ENCODE measurements at regions not wholly inside any gene's neighbourhood (a gene's known extent, or its start where the extent isn't known, plus 50 kb on each side); places are given as distances from the start of the nearest gene placed in this dataset.

GRCh38 chr7:115494529-115495147 is 535.9 kb downstream of the TFEC start:
- Histone ChIP-seq H2AFZ (0 out of 2 replicates have a peak overlapping the region, but pooled peaks have one; percentile 15), H3K9me3 (ENCODE audit: insufficient read depth, low read depth) (no peaks in the 10 kb centered on the region), H3K4me2 (no peak overlapping the region), H3K9me2 (ENCODE audit: insufficient read depth) (no peaks in the 10 kb centered on the region), H3F3A (ENCODE audit: insufficient read depth, low read depth) (no peaks in the 10 kb centered on the region), H3K27ac (no peak overlapping the region), H3K4me1 (replicated peaks; ENCODE audit: insufficient read depth) (no peaks in the 10 kb centered on the region), H3K36me3 (ENCODE audit: low read depth) (no peaks in the 10 kb centered on the region), H4K20me1 (ENCODE audit: insufficient read depth) (no peaks in the 10 kb centered on the region), H3K79me2 (ENCODE audit: low read depth) (no peaks in the 10 kb centered on the region), H3K4me3 (no peak overlapping the region), H3K27me3 (ENCODE audit: insufficient read depth, low read depth) (no peaks in the 10 kb centered on the region)
- no TSS peak for BruUV-seq (replicated peaks)
- no peak for DNase-seq
- ChIA-PET CTCF (no interaction called here), POLR2A (ENCODE audit: unreplicated experiment) (interaction anchor here (0.6 kb wide), 1 partner anchor 59 kb away, joined by 5 read pairs; no protein-coding TSS in a partner anchor)
- intact Hi-C loops (cut with micrococcal nuclease; ENCODE audit: unreplicated experiment): no loop called here
- no peak for TF ChIP-seq CTCF (conservative IDR thresholded peaks at IDR 0.05)
- no peak for TF ChIP-seq EZH2 (IDR thresholded peaks at IDR 0.05; ENCODE audit: low read depth)

- H2AFZ ChIP-seq: peak overlapping the region; percentile 32; the same call in 1 of the 2 replicates
- BruUV-seq (replicated peaks): no TSS peak
- no peak overlapping the region for H3K27ac ChIP-seq
- intact Hi-C loops (cut with micrococcal nuclease; ENCODE audit: unreplicated experiment): no loop called here
- H4K20me1 ChIP-seq (ENCODE audit: insufficient read depth): no peaks in the 10 kb centered on the region
- no peaks in the 10 kb centered on the region for H3K9me3 ChIP-seq (ENCODE audit: insufficient read depth, low read depth)
- H3K79me2 ChIP-seq (ENCODE audit: low read depth): no peaks in the 10 kb centered on the region
- peak in 1 of 2 experiments; percentile 4 for DNase-seq
- H3K4me1 ChIP-seq (replicated peaks; ENCODE audit: insufficient read depth): no peaks in the 10 kb centered on the region
- no peaks in the 10 kb centered on the region for H3K36me3 ChIP-seq (ENCODE audit: low read depth)
- no peaks in the 10 kb centered on the region for H3F3A ChIP-seq (ENCODE audit: insufficient read depth, low read depth)
- TF ChIP-seq EZH2 (IDR thresholded peaks at IDR 0.05; ENCODE audit: low read depth) (no peak), CTCF (conservative IDR thresholded peaks at IDR 0.05) (no peak)
- ChIA-PET CTCF (no interaction called here), POLR2A (ENCODE audit: unreplicated experiment) (interaction anchor here (0.6 to 0.7 kb wide), 3 partner anchors 153 to 1634 kb away, joined by 3 read pairs; no protein-coding TSS in a partner anchor)
- no peak overlapping the region for H3K4me3 ChIP-seq
- H3K27me3 ChIP-seq (ENCODE audit: insufficient read depth, low read depth): no peaks in the 10 kb centered on the region
- H3K4me2 ChIP-seq: no peak overlapping the region
- H3K9me2 ChIP-seq (ENCODE audit: insufficient read depth): no peaks in the 10 kb centered on the region
Observed at GRCh38 chr7:115493381-115493780, 537.2 kb downstream of the TFEC start.

- no peak for DNase-seq
- Histone ChIP-seq H3K9me2 (ENCODE audit: insufficient read depth) (no peaks in the 10 kb centered on the region), H2AFZ (no peak overlapping the region), H3K4me2 (no peak overlapping the region), H3K36me3 (ENCODE audit: low read depth) (no peaks in the 10 kb centered on the region), H3K9me3 (ENCODE audit: insufficient read depth, low read depth) (no peaks in the 10 kb centered on the region), H3K27ac (no peak overlapping the region), H3K27me3 (ENCODE audit: insufficient read depth, low read depth) (no peaks in the 10 kb centered on the region), H4K20me1 (ENCODE audit: insufficient read depth) (no peaks in the 10 kb centered on the region), H3K4me1 (replicated peaks; ENCODE audit: insufficient read depth) (no peaks in the 10 kb centered on the region), H3F3A (ENCODE audit: insufficient read depth, low read depth) (no peaks in the 10 kb centered on the region), H3K4me3 (no peak overlapping the region), H3K79me2 (ENCODE audit: low read depth) (no peaks in the 10 kb centered on the region)
- BruUV-seq (replicated peaks): no TSS peak
- TF ChIP-seq EZH2 (IDR thresholded peaks at IDR 0.05; ENCODE audit: low read depth) (no peak), CTCF (conservative IDR thresholded peaks at IDR 0.05) (no peak)
- CTCF ChIA-PET: no interaction called here
- intact Hi-C loops (cut with micrococcal nuclease; ENCODE audit: unreplicated experiment): no loop called here
- POLR2A ChIA-PET (ENCODE audit: unreplicated experiment): no interaction called here
Observed at GRCh38 chr7:115491744-115492380, 538.7 kb downstream of the TFEC start.

All from PC-9 (cell line).